ENCODE measurements at regions not wholly inside any gene's neighbourhood (a gene's known extent, or its start where the extent isn't known, plus 50 kb on each side); places are given as distances from the start of the nearest gene placed in this dataset.
"Not testable (repeated sequence)": the region's sequence is repeated elsewhere in the genome, so short reads cannot be mapped to it uniquely, and the experiment has no call there.

DNA sequence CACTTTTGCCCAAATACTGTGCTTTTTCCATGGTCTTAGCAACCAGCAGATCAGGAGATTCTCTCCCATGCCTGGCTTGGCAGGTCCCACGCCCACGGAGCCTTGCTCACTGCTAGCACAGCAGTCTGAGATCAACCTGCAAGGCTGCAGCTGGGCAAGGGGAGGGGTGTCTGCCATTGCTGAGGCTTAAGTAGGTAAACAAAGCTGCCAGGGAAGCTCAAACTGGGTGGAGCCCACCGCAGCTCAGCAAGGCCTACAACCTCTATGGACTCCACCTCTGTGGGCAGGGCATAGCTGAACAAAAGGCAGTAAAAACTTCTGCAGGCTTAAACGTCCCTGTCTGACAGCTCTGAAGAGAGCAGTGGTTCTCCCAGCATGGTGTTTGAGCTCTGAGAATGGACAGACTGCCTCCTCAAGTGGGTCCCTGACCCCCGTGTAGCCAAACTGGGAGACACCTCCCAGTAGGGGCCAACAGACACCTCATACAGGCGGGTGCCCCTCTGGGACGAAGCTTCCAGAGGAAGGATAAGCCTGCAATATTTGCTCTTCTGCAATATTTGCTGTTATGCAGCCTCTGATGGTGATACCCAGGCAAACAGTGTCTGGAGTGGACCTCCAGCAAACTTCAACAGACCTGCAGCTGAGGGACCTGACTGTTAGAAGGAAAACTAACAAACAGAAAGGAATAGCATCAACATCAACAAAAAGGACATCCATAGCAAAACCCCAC lies 132.8 kb upstream of the STARD13 start:
- TF ChIP-seq, protein P1, sequence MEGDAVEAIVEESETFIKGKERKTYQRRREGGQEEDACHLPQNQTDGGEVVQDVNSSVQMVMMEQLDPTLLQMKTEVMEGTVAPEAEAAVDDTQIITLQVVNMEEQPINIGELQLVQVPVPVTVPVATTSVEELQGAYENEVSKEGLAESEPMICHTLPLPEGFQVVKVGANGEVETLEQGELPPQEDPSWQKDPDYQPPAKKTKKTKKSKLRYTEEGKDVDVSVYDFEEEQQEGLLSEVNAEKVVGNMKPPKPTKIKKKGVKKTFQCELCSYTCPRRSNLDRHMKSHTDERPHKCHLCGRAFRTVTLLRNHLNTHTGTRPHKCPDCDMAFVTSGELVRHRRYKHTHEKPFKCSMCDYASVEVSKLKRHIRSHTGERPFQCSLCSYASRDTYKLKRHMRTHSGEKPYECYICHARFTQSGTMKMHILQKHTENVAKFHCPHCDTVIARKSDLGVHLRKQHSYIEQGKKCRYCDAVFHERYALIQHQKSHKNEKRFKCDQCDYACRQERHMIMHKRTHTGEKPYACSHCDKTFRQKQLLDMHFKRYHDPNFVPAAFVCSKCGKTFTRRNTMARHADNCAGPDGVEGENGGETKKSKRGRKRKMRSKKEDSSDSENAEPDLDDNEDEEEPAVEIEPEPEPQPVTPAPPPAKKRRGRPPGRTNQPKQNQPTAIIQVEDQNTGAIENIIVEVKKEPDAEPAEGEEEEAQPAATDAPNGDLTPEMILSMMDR (IDR thresholded peaks at IDR 0.05; ENCODE audit: insufficient read depth, low read depth, low read length): not testable (repeated sequence)
- TF ChIP-seq EZH2 (IDR thresholded peaks at IDR 0.05; ENCODE audit: insufficient read depth, low read length): not testable (repeated sequence)
